Sigmoid colon (tissue), 6 donors: ENCODE measurements at regions not wholly inside any gene's neighbourhood (a gene's known extent, or its start where the extent isn't known, plus 50 kb on each side); places are given as distances from the start of the nearest gene placed in this dataset.
"Not testable (repeated sequence)": the region's sequence is repeated elsewhere in the genome, so short reads cannot be mapped to it uniquely, and the experiment has no call there.

Experiments used
- DNase-seq: peaks from one replicate; pipeline ENCODE4 v3.0.0-alpha.2; 2019
- H3K27ac ChIP-seq, 4 donors: fragments of 200-600 bp; sonication (generic); one replicate each; pipeline ENCODE4 v1.5.1; 2016 to 2019; ENCODE audit warnings: mild to moderate bottlenecking in 1 of 4
- H3K27me3 ChIP-seq, 3 donors: fragments of 200-600 bp; sonication (generic); one replicate each; pipeline ENCODE4 v1.5.1; 2019; ENCODE audit warnings: mild to moderate bottlenecking in 1 of 3
- H3K36me3 ChIP-seq, 4 donors: fragments of 200-600 bp; sonication (generic); one replicate each; pipeline ENCODE4 v1.5.1; 2016 to 2019
- H3K4me1 ChIP-seq, 4 donors: fragments of 200-600 bp; sonication (generic); one replicate each; pipeline ENCODE4 v1.5.1; 2017 to 2019
- H3K4me3 ChIP-seq, 4 donors: fragments of 200-600 bp; sonication (generic); one replicate each; pipeline ENCODE4 v1.5.1; 2017 to 2019; ENCODE audit warnings: mild to moderate bottlenecking in 2 of 4, moderate library complexity in 1 of 4
- H3K9me3 ChIP-seq, 4 donors: fragments of 200-600 bp in 3 of 4; sonication (generic) in 3 of 4; one replicate each; pipeline versions ENCODE4 v1.5.1 to v1.6.1; 2013 to 2019
- EP300 ChIP-seq, 4 donors: sonication (generic); formaldehyde crosslinking; IDR thresholded peaks; one replicate each; pipeline ENCODE4 v1.6.1; 2017; ENCODE audit warnings: antibody characterized with exemption in 4 of 4
- POLR2A ChIP-seq, 2 donors: fragments of 450-650 bp; IDR thresholded peaks; one replicate each; pipeline ENCODE4 v1.6.1; 2016; ENCODE audit warnings: antibody characterized with exemption in 2 of 2, mild to moderate bottlenecking in 2 of 2, moderate library complexity in 2 of 2
- POLR2AphosphoS5 ChIP-seq, 4 donors: sonication (generic); formaldehyde crosslinking; IDR thresholded peaks; one replicate each; pipeline ENCODE4 v1.6.1; 2017; ENCODE audit warnings: antibody characterized with exemption in 4 of 4
- WGBS, 2 donors: extraction: QIAGEN DNeasy Blood & Tissue Kit; methylation state at CpG; one replicate each; pipeline ENCODE4 v1.1.7; 2013; 5-methylcytosine and 5-hydroxymethylcytosine counted together
- intact Hi-C: fragments of 100-400 bp; cut with DNase I; formaldehyde crosslinking; loops from one replicate; pipeline ENCODE4 v1.15.1; 2023
- TF ChIP-seq, protein P1 (sequence below), 4 experiments: fragments of 450-650 bp in 3 of 4; fragments of 200-600 bp in 1 of 4; IDR thresholded peaks; one replicate each; pipeline ENCODE4 v1.5.1; 2016 to 2019; ENCODE audit warnings: antibody characterized with exemption in 4 of 4, mild to moderate bottlenecking in 3 of 4, moderate library complexity in 2 of 4
- donor health status: healthy with polysubstance abuse.
- donor health status: healthy.

DNA sequence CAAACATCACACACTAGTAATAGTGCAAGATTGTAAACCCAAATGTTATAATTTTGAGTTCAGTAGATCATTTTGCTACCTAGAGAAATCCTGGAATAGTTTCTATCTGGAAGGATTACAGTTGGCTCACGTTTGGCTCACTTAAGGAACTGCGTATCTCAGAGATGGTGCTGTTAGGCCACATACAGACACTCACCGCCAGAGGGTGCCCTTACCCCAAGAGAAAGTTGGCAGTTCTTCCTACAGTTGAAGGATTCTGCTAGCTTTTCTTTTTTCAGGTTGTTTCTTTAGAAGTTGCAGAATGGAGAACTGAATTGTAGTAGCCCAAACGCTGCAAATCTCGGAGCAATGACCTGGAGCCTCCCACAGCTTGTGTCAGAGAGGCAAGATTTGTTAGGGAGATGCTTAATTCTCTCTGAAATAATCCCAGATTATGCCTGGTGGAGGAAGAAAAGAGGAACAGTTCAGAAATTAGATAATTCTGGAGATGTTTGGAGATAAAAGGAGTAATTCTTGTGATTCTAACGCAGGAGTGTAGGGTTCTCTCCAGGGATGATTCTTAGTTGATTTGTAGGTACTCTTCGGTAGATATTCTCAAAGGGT, 87.9 kb upstream of the PAPPA2 start:
- 23% methylated on average over 7 of the region's 7 CpGs for WGBS, 2 donors
- Histone ChIP-seq H3K9me3 (no peaks in the 10 kb centered on the region), H3K27ac (no peak overlapping the region), H3K36me3 (no peaks in the 10 kb centered on the region), H3K4me3 (no peak overlapping the region), H3K27me3 (no peaks in the 10 kb centered on the region), H3K4me1 (no peaks in the 10 kb centered on the region)
- peak; percentile 80 for DNase-seq
- intact Hi-C loops = loop anchor here (1.0 to 5.0 kb wide), 3 partner anchors 187 to 506 kb away; no protein-coding TSS in a partner anchor
- TF ChIP-seq, protein P1, sequence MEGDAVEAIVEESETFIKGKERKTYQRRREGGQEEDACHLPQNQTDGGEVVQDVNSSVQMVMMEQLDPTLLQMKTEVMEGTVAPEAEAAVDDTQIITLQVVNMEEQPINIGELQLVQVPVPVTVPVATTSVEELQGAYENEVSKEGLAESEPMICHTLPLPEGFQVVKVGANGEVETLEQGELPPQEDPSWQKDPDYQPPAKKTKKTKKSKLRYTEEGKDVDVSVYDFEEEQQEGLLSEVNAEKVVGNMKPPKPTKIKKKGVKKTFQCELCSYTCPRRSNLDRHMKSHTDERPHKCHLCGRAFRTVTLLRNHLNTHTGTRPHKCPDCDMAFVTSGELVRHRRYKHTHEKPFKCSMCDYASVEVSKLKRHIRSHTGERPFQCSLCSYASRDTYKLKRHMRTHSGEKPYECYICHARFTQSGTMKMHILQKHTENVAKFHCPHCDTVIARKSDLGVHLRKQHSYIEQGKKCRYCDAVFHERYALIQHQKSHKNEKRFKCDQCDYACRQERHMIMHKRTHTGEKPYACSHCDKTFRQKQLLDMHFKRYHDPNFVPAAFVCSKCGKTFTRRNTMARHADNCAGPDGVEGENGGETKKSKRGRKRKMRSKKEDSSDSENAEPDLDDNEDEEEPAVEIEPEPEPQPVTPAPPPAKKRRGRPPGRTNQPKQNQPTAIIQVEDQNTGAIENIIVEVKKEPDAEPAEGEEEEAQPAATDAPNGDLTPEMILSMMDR (IDR thresholded peaks at IDR 0.05) = peak; percentile 34 to 83 (median 73)
- TF ChIP-seq EP300 (IDR thresholded peaks at IDR 0.05) (no peak), POLR2A (IDR thresholded peaks at IDR 0.05) (no peak), POLR2AphosphoS5 (IDR thresholded peaks at IDR 0.05) (no peak)

DNA sequence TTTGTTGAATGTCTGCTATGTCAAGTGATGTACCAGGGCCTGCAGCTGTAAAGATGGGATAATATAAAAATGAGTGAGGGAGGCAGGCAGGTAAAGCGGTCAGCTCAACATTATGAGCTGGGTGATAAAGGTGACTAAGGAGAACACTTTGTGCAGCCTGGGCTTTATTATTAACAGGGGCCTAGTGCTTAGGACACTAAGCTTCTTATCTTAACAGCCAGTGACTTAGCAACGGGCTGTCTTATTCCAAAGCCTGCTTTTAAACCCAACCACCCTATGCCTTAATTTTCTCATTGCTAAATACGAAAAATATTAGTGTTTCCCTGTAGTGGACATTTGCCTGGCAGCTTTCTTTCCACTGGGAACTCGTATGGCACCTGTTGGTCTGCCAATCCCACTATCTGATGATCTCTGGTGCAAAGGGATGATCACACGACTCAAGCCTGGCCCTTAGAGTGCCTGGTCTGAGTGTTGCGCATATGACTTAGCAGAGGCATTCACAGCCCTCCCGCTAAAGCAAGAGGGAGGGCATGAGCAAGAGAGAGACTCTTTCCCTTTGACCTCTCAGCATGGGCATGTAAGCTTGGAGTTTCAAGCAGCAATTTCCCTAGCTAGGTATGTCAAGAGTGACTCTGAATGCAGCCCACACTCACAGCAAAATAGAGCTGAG, 98.6 kb upstream of the PAPPA2 start:
- WGBS, 2 donors = 47 to 59% methylated on average over 7 of the region's 7 CpGs
- no peak for DNase-seq
- Histone ChIP-seq H3K27ac (no peak overlapping the region), H3K27me3 (no peaks in the 10 kb centered on the region), H3K9me3 (no peaks in the 10 kb centered on the region), H3K4me3 (no peak overlapping the region), H3K4me1 (no peaks in the 10 kb centered on the region), H3K36me3 (no peaks in the 10 kb centered on the region)
- intact Hi-C loops = no loop called here
- TF ChIP-seq, protein P1 (IDR thresholded peaks at IDR 0.05) = no peak
- TF ChIP-seq POLR2A (IDR thresholded peaks at IDR 0.05) (no peak), POLR2AphosphoS5 (IDR thresholded peaks at IDR 0.05) (no peak), EP300 (IDR thresholded peaks at IDR 0.05) (no peak)

DNA sequence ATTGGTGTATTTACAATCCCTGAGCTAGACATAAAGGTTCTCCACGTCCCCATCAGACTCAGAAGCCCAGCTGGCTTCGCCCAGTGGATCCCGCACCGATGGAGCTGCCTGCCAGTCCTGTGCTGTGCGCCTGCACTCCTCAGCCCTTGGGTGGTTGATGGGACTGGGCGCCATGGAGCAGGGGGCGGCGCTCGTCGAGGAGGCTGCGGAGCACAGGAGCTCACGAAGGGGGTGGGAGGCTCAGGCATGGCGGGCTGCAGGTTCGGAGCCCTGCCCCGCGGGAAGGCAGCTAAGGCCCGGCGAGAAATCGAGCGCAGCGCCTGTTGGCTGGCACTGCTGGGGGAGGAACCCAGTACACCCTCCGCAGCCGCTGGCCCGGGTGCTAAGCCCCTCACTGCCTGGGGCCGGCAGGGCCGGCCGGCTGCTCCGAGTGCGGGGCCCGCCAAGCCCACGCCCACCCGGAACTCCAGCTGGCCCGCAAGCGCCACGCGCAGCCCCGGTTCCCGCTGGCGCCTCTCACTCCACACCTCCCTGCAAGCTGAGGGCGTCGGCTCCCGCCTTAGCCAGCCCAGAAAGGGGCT, 113.8 kb upstream of the PAPPA2 start:
- intact Hi-C loops = not testable (repeated sequence)

DNA sequence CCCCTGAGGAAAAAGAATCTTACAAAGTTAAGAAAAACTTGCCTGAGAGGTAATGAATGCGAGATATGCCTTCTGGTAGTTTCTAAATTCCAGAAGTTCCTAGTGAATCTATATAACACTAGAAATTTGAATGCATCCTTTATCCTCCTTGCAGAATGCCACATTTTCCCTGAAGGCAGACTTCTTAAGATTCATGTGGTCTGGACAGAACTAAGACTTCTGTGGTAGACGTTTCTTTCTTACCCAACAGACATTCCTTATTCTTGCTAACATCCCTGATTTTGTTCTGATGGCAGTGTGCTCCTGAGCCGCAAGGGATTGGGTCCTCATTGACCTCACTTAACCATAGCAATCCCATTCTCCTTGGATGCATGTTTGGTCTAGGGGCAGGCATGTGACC, 121.3 kb upstream of the PAPPA2 start:
- peaks cover 0 to 4% (median 1%) of the 10 kb centered on the region in 4 donors for H3K9me3 ChIP-seq
- no peaks in the 10 kb centered on the region for H3K4me1 ChIP-seq
- H3K36me3 ChIP-seq = no peaks in the 10 kb centered on the region
- intact Hi-C loops = no loop called here
- no peak for DNase-seq
- H3K27ac ChIP-seq = no peak overlapping the region
- 76 to 83% methylated on average over 3 of the region's 3 CpGs for WGBS, 2 donors
- H3K27me3 ChIP-seq = no peaks in the 10 kb centered on the region
- H3K4me3 ChIP-seq = no peak overlapping the region
- no peak for TF ChIP-seq POLR2AphosphoS5 (IDR thresholded peaks at IDR 0.05)
- no peak for TF ChIP-seq POLR2A (IDR thresholded peaks at IDR 0.05)
- TF ChIP-seq EP300 (IDR thresholded peaks at IDR 0.05) = no peak
- TF ChIP-seq, protein P1 (IDR thresholded peaks at IDR 0.05) = no peak

More for the DNA sequence above, 113.8 kb upstream of the PAPPA2 start:
- H3K4me3 ChIP-seq, H3K4me1 ChIP-seq, DNase-seq, H3K27me3 ChIP-seq, H3K9me3 ChIP-seq, H3K27ac ChIP-seq, H3K36me3 ChIP-seq: not testable (repeated sequence)
- WGBS, 2 donors = 91 to 94% methylated on average over 42 of the region's 42 CpGs

DNA sequence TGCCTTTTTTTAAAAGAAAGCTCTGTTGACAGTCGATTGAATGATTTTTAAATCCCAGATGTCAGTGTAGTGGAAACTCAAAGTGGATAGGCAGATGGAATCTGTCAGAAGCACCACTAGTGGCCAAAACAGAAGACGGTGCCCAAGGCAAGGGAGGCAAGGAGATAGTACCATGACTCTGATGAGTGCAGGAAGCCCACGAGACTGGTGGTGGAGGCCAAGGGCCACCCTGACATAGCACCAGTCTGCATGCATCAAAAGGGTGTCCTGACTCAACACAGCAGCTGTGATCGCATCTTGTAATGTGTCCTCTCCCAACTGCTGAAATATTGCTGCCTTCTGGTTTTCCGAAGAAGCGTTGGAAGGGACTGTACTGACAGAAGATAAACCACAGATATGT, 124.1 kb upstream of the PAPPA2 start:
- 77 to 86% methylated on average over 6 of the region's 6 CpGs for WGBS, 2 donors
- TF ChIP-seq EP300 (IDR thresholded peaks at IDR 0.05) (no peak), POLR2A (IDR thresholded peaks at IDR 0.05) (no peak), POLR2AphosphoS5 (IDR thresholded peaks at IDR 0.05) (no peak)
- TF ChIP-seq, protein P1 (IDR thresholded peaks at IDR 0.05) = no peak
- no peak for DNase-seq
- Histone ChIP-seq H3K27ac (no peak overlapping the region), H3K27me3 (no peaks in the 10 kb centered on the region), H3K4me3 (no peak overlapping the region), H3K9me3 (no peaks in the 10 kb centered on the region), H3K4me1 (no peaks in the 10 kb centered on the region), H3K36me3 (no peaks in the 10 kb centered on the region)
- intact Hi-C loops = no loop called here
